Astrocyte (in vitro differentiated cells and primary cell): ENCODE measurements at regions not wholly inside any gene's neighbourhood (a gene's known extent, or its start where the extent isn't known, plus 50 kb on each side); places are given as distances from the start of the nearest gene placed in this dataset.

Source experiments
- DNase-seq: peaks from one replicate; pipeline ENCODE4 v3.0.0-alpha.2; 2010; ENCODE audit warnings: low read depth
- FAIRE-seq: peaks from 2 replicates; lab custom pipeline; 2011; peaks lifted over from hg19 to GRCh38; lab: Jason Lieb, UNC
- H2AFZ ChIP-seq: 2 replicates; pipeline ENCODE4 v1.6.0; 2012; ENCODE audit warnings: low read depth, low read length, inconsistent platforms
- H3K27ac ChIP-seq: 2 replicates; pipeline ENCODE4 v1.5.1; 2011; ENCODE audit warnings: low read depth, low read length, inconsistent platforms
- H3K27me3 ChIP-seq: 2 replicates; pipeline ENCODE4 v1.6.0; 2011; ENCODE audit warnings: low read length, inconsistent platforms; ENCODE audit not compliant: insufficient read depth
- H3K36me3 ChIP-seq: 2 replicates; pipeline ENCODE4 v1.5.1; 2011; ENCODE audit warnings: low read length, inconsistent platforms; ENCODE audit not compliant: insufficient read depth
- H3K4me1 ChIP-seq: 2 replicates; pipeline ENCODE4 v1.5.1; 2011; ENCODE audit warnings: low read length, inconsistent platforms; ENCODE audit not compliant: insufficient read depth
- H3K4me2 ChIP-seq: 2 replicates; pipeline ENCODE4 v1.6.0; 2012; ENCODE audit warnings: low read length, inconsistent platforms
- H3K4me3 ChIP-seq: 2 replicates; pipeline ENCODE4 v1.5.1; 2011; ENCODE audit warnings: low read depth, mild to moderate bottlenecking, low read length, inconsistent platforms; ENCODE audit not compliant: insufficient read depth
- H3K79me2 ChIP-seq: 2 replicates; pipeline ENCODE4 v1.6.0; 2012; ENCODE audit warnings: mild to moderate bottlenecking, low read length, inconsistent platforms; ENCODE audit not compliant: insufficient read depth
- H3K9ac ChIP-seq: 2 replicates; pipeline ENCODE4 v1.6.0; 2012; ENCODE audit warnings: mild to moderate bottlenecking, low read length, inconsistent platforms
- H3K9me3 ChIP-seq: 2 replicates; pipeline ENCODE4 v1.5.1; 2012; ENCODE audit warnings: low read depth, mild to moderate bottlenecking, low read length, inconsistent platforms; ENCODE audit not compliant: insufficient read depth
- H4K20me1 ChIP-seq: 2 replicates; pipeline ENCODE4 v1.6.0; 2012; ENCODE audit warnings: low read length, inconsistent platforms; ENCODE audit not compliant: insufficient read depth
- H3K27ac Mint-ChIP-seq: one replicate; pipeline ENCODE4 v1.8.0; 2021; ENCODE audit warnings: mild to moderate bottlenecking, mixed read lengths; ENCODE audit not compliant: unreplicated experiment
- H3K27me3 Mint-ChIP-seq: one replicate; pipeline ENCODE4 v1.8.0; 2021; ENCODE audit warnings: low read depth, mixed read lengths; ENCODE audit not compliant: unreplicated experiment
- H3K36me3 Mint-ChIP-seq: one replicate; pipeline ENCODE4 v1.8.0; 2021; ENCODE audit warnings: low read depth, mixed read lengths; ENCODE audit not compliant: unreplicated experiment
- H3K4me1 Mint-ChIP-seq: one replicate; pipeline ENCODE4 v1.8.0; 2021; ENCODE audit warnings: low read depth, mixed read lengths; ENCODE audit not compliant: unreplicated experiment
- H3K4me3 Mint-ChIP-seq: one replicate; pipeline ENCODE4 v1.8.0; 2021; ENCODE audit warnings: mild to moderate bottlenecking, moderate library complexity, mixed read lengths; ENCODE audit not compliant: unreplicated experiment
- H3K9me3 Mint-ChIP-seq: one replicate; pipeline ENCODE4 v1.8.0; 2021; ENCODE audit warnings: mild to moderate bottlenecking, mixed read lengths; ENCODE audit not compliant: unreplicated experiment
- CTCF ChIP-seq: IDR thresholded peaks from 2 replicates; pipeline ENCODE4 v1.5.1; 2011; ENCODE audit warnings: low read depth, mild to moderate bottlenecking, inconsistent platforms, low read length, moderate library complexity; ENCODE audit not compliant: insufficient read depth
- EZH2 ChIP-seq: IDR thresholded peaks from 2 replicates; pipeline ENCODE4 v1.6.1; 2012; ENCODE audit warnings: mild to moderate bottlenecking, low read length, inconsistent platforms; ENCODE audit not compliant: insufficient read depth

GRCh38 chr22:41023299-41023623 is 69.1 kb upstream of the EP300 start:
- no peaks in the 10 kb centered on the region for H4K20me1 ChIP-seq
- H3K27me3 Mint-ChIP-seq = no peaks in the 10 kb centered on the region
- peaks cover under 1% of the 10 kb centered on the region for H3K4me1 Mint-ChIP-seq
- no peak for FAIRE-seq
- H3K9me3 ChIP-seq = no peaks in the 10 kb centered on the region
- H3K36me3 Mint-ChIP-seq = no peaks in the 10 kb centered on the region
- H3K79me2 ChIP-seq = no peaks in the 10 kb centered on the region
- TF ChIP-seq CTCF (no peak), EZH2 (no peak)
- no peak for DNase-seq
- no peak overlapping the region for H3K27ac ChIP-seq
- no peak overlapping the region for H3K4me3 ChIP-seq
- no peaks in the 10 kb centered on the region for H3K27me3 ChIP-seq
- H3K9me3 Mint-ChIP-seq = no peaks in the 10 kb centered on the region
- peak overlapping the region; percentile 90 for H3K4me2 ChIP-seq
- H2AFZ ChIP-seq = no peak overlapping the region
- peaks cover 16% of the 10 kb centered on the region for H3K4me1 ChIP-seq
- peak overlapping the region; percentile 82 for H3K4me3 Mint-ChIP-seq
- H3K9ac ChIP-seq = no peak overlapping the region
- no peak overlapping the region for H3K27ac Mint-ChIP-seq
- H3K36me3 ChIP-seq = no peaks in the 10 kb centered on the region

GRCh38 chr22:41028841-41029240 is 63.6 kb upstream of the EP300 start:
- DNase-seq (peak; percentile 92), FAIRE-seq (peak; percentile 95)
- no peaks in the 10 kb centered on the region for H4K20me1 ChIP-seq
- no peaks in the 10 kb centered on the region for H3K79me2 ChIP-seq
- H3K9me3 ChIP-seq = no peaks in the 10 kb centered on the region
- no peak overlapping the region for H3K4me3 ChIP-seq
- H3K27ac ChIP-seq = peak overlapping the region; percentile 22
- no peaks in the 10 kb centered on the region for H3K36me3 ChIP-seq
- H3K4me1 Mint-ChIP-seq = peaks cover 10% of the 10 kb centered on the region
- no peak overlapping the region for H3K4me3 Mint-ChIP-seq
- H3K27me3 Mint-ChIP-seq = peaks cover 3% of the 10 kb centered on the region
- no peak overlapping the region for H2AFZ ChIP-seq
- H3K9me3 Mint-ChIP-seq = no peaks in the 10 kb centered on the region
- H3K9ac ChIP-seq = no peak overlapping the region
- H3K27ac Mint-ChIP-seq = no peak overlapping the region
- no peaks in the 10 kb centered on the region for H3K27me3 ChIP-seq
- TF ChIP-seq EZH2 = no peak
- no peak for TF ChIP-seq CTCF
- H3K4me1 ChIP-seq = peaks cover 16% of the 10 kb centered on the region
- H3K4me2 ChIP-seq = peak overlapping the region; percentile 39
- no peaks in the 10 kb centered on the region for H3K36me3 Mint-ChIP-seq

GRCh38 chr22:41030891-41031290 is 61.5 kb upstream of the EP300 start:
- Histone ChIP-seq H3K4me1 (peaks cover 16% of the 10 kb centered on the region), H3K36me3 (no peaks in the 10 kb centered on the region), H3K27me3 (peaks cover 5% of the 10 kb centered on the region), H3K27ac (no peak overlapping the region), H4K20me1 (no peaks in the 10 kb centered on the region), H2AFZ (no peak overlapping the region), H3K79me2 (no peaks in the 10 kb centered on the region), H3K4me3 (no peak overlapping the region), H3K9ac (no peak overlapping the region), H3K9me3 (no peaks in the 10 kb centered on the region), H3K4me2 (no peak overlapping the region)
- Mint-ChIP-seq H3K9me3 (no peaks in the 10 kb centered on the region), H3K27ac (no peak overlapping the region), H3K36me3 (no peaks in the 10 kb centered on the region), H3K4me1 (peaks cover 10% of the 10 kb centered on the region), H3K4me3 (no peak overlapping the region), H3K27me3 (peaks cover 14% of the 10 kb centered on the region)
- FAIRE-seq = no peak
- peak; percentile 79 for DNase-seq
- no peak for TF ChIP-seq EZH2
- TF ChIP-seq CTCF = no peak
